Breast epithelium (tissue), 3 donors: ENCODE measurements at regions not wholly inside any gene's neighbourhood (a gene's known extent, or its start where the extent isn't known, plus 50 kb on each side); places are given as distances from the start of the nearest gene placed in this dataset.

Experiments
- POLR2A ChIP-seq: fragments of 450-650 bp; IDR thresholded peaks from one replicate; pipeline ENCODE4 v1.6.1; 2016; ENCODE audit warnings: antibody characterized with exemption, mild to moderate bottlenecking, moderate library complexity
- TF ChIP-seq, protein P1 (sequence below), 3 donors: fragments of 450-650 bp; IDR thresholded peaks; one replicate each; pipeline ENCODE4 v1.5.1; 2016 to 2017; ENCODE audit warnings: antibody characterized with exemption in 3 of 3, mild to moderate bottlenecking in 3 of 3, moderate library complexity in 3 of 3

GRCh38 chr6:137403855-137404254, 90.3 kb downstream of the OLIG3 start:
- TF ChIP-seq, protein P1, sequence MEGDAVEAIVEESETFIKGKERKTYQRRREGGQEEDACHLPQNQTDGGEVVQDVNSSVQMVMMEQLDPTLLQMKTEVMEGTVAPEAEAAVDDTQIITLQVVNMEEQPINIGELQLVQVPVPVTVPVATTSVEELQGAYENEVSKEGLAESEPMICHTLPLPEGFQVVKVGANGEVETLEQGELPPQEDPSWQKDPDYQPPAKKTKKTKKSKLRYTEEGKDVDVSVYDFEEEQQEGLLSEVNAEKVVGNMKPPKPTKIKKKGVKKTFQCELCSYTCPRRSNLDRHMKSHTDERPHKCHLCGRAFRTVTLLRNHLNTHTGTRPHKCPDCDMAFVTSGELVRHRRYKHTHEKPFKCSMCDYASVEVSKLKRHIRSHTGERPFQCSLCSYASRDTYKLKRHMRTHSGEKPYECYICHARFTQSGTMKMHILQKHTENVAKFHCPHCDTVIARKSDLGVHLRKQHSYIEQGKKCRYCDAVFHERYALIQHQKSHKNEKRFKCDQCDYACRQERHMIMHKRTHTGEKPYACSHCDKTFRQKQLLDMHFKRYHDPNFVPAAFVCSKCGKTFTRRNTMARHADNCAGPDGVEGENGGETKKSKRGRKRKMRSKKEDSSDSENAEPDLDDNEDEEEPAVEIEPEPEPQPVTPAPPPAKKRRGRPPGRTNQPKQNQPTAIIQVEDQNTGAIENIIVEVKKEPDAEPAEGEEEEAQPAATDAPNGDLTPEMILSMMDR (IDR thresholded peaks at IDR 0.05) = no peak
- TF ChIP-seq POLR2A = no peak
